HPDE6-E6E7 (cell line): ENCODE measurements at regions not wholly inside any gene's neighbourhood (a gene's known extent, or its start where the extent isn't known, plus 50 kb on each side); places are given as distances from the start of the nearest gene placed in this dataset.

Experiments
- DNase-seq: peaks from one replicate; pipeline ENCODE4 v3.0.0; 2011; ENCODE audit warnings: missing footprints; ENCODE audit errors: extremely low spot score

DNA sequence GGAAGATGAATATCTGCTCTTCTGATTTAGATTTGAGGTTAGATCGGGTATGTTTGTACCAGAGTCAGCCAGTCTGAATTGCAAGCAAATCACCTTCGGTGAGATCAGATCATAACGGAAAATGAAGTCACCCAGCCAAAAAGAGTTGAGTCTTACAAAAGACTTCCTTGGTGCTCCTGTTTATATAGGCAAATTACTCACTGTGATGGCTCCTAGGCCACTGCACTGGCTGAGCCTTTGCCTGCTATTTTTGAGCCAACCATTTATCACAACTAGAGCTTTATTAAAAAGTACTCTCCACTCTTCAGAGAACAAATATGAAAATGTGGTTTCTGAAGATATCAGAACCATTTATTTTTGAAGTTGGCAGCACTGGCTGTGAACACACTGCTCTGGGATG is 277.7 kb upstream of the PCSK5 start:
- no peak for DNase-seq

DNA sequence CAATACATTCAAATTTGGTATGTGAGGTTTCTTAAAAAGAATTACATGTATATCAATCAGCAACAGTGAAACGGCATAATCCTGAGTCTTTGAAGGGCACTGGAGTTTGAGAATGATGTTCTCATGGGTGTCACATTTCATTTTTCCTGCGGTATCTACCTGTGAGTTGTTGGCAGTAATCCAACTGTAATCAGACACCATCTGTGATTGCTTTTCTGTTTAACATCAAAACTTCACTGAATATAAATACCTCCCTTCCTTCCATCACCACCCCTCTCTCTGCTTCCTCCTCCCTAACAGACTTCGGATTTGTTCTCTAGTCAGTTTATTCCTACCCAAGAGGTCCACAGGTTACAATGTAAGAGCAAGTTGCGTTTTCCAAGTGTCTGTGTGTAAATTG is 275.2 kb upstream of the PCSK5 start:
- no peak for DNase-seq

DNA sequence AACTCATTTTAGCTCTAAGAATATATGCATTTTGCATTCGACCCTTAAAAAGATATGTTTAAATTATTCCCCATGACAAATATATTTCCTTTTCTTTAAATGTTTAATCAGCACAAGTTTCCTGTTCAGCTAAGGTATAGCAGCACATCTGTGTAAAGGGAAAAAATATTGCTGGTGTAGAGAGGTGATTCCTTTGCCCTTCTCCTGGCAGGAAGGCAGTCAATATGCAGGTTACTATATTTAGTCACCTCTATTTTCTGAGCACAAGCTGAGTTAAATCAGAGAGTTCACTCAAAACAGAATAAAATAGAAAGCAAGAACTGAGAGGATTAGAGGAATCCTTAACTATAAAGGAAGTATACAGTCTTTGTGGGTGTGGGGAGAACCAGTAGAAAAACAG is 274.4 kb upstream of the PCSK5 start:
- DNase-seq = no peak

DNA sequence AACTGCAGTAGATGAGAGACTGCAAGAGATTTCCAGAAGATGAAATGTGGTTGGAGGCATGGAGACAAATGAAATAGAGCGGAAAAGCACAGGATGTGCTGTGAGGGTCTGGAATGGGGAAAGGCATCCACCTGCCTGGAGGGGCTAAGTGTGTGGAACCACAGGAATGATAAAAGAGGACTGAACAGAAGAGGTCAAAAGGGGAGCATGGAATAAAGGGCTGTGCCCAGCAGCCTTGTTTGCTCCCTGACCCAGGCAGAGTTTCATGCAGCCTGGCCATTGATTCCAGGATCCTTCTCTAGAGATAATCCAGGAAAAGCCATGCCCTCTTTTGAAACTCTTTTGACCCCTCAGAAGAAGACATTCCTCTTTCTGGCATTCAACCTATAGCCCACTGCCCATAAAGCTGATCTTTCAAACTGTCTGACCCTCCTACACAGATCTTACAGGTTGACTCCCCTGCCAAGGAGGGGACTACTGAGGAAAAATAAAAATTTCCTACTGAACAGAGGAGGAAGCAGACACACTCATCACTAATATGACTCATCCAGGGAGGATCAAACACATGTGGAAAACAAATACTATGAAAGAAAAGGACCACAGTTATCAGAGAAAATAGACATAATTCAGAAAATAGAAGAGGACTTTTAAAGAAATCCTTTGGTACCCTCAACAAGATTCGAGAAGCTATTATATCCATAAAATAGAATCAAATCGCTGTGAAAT is 273.5 kb upstream of the PCSK5 start:
- DNase-seq = no peak

DNA sequence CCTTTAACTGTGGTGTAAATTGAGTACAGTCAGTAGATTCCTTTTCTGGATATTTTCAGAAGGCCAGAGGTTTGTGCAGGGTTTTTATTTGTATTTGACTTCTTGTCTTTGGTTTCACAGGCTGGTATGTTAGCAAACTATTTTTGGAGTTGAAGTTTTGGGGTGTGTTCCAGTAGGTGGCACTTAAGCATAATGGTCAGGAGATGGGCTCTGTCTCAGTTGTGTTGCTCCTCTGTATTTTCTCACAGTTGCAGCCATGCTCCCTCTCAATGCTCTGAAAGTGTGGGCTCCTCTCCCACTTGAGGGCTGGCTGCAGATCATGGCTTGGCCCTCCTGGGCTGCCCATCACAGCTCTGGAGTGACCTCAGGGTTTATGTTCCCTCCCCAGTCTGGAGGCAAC is 267.0 kb upstream of the PCSK5 start:
- DNase-seq = no peak

GRCh38 chr9:75624998-75625397 is 265.5 kb upstream of the PCSK5 start:
- no peak for DNase-seq

GRCh38 chr9:75626860-75627259 is 263.6 kb upstream of the PCSK5 start:
- no peak for DNase-seq

GRCh38 chr9:75628952-75629351 is 261.5 kb upstream of the PCSK5 start:
- DNase-seq = no peak

- no peak for DNase-seq
Observed at GRCh38 chr9:75633451-75634057, 256.9 kb upstream of the PCSK5 start.

- DNase-seq = no peak
Observed at GRCh38 chr9:75636427-75637045, 253.9 kb upstream of the PCSK5 start.

DNA sequence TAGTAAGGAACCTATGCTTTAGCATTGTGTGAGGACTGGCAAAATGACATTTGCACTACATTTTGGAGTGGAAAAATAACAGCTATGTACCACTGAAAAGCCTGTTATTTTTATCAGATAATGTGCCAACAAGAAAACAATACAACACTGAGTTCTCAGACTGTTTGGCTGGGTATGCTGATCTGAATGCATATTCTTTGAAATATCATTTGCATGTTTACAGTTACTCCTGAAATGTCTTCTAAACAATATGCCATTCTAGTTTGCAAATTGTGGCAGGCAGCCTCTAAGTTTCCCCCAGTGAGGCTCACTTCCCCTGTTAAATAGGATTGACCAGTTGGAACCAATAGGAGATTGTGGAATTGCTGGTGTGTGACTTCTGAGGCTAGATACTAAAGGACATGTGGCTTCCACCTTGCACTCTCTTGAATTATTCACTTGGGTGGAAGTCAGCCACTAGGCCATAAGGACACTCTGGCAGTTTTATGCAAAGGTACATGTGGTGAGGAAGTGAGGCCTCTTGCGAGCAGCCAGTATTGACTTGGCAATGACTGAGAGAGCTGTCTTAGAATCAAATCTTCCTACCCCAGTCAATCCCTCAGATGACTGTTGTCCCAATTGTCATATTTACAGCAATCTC is 250.4 kb upstream of the PCSK5 start:
- DNase-seq = no peak

DNA sequence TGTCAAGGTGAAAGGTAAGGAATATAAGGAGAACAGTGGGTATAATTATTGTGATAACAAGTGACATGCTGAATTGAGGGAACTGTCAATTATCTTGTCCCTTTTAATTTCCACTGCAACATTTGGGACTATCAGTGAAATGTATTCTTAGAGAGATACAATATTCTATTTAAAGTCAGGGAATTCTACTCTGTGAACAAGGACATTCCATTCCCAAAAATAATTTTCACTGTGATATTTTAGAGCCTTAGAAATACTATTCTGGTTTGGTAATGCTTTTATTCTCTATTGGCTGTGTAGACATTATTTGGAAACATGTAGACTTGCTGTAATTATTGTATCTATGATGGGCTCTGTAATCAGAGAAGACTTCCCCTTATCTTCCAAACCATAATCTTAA is 248.0 kb upstream of the PCSK5 start:
- DNase-seq = no peak

GRCh38 chr9:75644649-75645048 is 245.8 kb upstream of the PCSK5 start:
- DNase-seq = no peak

DNA sequence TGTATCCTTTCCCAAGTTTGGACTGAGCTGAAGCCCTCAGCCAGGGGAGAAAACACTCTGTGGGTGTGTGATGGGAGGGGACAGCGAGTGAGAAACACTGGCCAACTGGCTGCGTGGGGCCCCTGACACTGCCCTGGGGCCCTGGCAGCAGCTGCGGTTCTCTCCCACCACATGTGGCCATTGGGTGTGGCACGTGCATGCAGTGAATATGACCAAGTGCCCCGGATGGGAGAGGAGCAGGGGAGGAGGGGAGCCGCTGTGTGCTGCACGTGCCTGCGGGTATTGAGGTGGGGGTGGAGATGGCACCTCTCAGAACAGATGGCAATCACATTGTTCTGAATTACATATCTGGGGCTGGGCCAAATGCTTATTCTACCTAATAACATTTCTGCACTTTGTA is 242.4 kb upstream of the PCSK5 start:
- DNase-seq = no peak

DNA sequence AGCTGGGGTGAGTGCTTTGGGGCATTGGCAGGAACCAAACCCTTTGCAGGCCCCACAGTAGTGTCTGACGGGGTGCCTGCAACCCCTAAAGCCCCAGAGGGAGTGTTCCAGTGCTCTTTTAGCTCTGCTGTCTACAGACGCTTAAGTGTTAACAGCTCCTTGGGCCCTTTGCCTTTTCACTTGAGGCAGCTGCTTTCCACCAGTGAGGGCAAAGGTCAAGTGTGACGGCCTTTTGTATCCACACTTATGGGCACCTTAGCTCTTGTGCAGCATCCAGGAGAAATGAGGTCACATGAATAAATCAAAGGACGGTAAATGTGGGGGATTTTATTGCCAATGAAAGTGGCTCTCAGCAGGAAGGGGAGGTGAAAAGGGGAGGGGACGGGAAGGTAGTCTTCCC is 241.4 kb upstream of the PCSK5 start:
- DNase-seq = no peak

DNA sequence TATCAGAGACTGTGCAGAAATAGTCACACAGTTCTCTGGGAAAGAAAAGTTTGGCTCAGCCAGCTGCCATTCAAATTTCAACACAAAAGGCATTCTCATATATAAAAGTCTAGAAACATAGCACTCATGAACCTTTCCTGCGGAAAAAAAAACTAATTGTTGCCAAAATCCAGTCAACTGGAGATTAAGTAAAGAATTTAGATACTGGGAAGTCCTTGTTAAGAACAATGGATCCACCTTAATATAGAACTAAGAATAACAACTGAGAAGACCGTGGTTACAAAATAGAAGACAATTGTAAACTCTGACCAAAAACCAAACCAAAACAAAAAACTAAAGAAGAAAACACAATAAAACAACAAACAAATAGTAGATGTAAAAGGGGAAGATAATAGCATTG is 238.8 kb upstream of the PCSK5 start:
- DNase-seq = no peak

DNA sequence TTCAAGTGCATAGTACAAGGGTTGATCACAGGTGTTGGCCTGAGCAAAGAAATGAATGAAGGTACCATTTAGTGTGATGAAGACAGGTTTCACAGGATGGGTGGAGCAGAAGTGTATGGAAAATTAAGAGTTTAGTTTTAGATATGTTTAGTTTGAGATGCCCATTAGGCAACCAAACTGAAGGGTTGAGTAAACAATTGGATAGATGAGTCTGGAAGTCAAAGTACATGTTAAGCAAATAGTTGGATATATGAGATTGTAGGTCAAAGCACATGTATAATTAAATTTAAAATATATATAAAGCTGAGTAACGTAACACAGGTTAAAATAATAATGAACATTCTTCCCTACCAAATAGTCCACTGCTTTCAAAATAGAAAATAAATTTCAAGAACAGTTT is 237.1 kb upstream of the PCSK5 start:
- no peak for DNase-seq

DNA sequence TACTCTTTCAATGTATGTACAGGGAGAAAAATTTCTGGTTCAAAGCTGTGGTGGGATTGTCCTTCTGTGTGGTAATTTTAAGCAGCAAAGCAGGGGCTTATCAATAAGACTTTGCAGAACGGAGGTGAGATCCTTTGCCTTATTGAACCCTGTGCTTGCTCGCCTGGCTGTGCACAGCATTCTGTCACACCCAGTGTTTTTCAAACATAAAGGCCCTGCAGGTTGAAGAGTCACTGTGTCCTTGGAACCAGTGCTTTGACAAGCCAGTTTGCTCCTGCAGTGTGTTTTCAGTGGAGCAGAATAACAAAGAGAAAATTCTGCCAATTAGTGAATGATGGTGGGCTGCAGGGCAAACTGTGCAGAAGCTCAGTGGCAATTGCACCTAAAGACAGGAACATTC is 236.7 kb upstream of the PCSK5 start:
- no peak for DNase-seq

DNA sequence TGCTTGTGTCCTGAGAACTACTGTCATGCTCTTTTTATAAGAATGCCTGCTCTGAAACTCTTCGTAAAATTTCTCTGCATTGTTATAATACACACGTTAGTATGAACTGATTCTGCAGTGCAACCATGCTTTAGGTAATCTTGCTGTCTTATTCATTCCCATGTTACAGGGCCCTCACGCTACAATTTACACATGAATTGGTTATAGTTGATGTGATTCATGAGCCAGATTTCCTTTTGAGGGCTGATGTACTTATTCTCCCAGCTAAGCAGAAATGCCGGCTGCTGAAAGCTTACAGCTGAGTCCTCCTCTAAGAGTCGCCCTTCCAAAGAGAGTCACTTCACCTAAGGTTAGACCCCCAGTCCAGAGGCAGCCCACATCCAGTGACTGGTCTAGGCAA is 233.5 kb upstream of the PCSK5 start:
- DNase-seq = no peak

- no peak for DNase-seq
Observed at GRCh38 chr9:75658301-75658905, 232.1 kb upstream of the PCSK5 start.

GRCh38 chr9:75664597-75664996 is 225.9 kb upstream of the PCSK5 start:
- no peak for DNase-seq

DNA sequence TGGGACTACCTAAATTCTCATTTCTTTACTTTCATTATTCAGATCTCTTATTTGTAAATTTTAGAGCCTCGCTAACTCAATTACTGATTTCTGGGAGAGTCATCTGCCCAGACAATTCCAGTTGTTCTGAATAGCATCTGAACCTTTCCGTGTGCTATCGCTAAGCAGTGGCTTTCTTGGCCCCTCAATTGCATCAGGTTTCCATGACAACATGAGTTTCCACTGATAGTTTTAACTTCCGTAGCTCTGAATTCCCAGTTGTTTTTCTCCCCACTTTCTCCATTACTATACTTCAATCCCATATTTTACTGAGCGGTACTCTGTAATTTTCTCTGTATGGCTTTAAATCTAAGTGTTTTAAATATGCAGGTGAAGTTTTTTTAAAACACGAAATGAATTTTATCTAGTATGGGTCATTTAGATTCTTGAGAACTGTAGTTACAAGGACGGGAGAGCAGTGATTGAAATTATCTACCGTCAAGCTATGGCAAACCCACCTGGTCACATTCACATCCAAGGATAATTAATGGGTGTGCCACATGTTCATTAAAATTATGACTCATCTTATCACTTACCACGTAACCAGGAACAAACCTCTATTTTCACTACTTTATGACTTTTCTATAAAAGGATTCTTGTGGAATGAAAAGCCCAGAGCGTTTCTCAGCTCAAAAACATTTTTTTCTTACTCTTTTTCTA is 223.5 kb upstream of the PCSK5 start:
- DNase-seq = no peak
